HepG2 (cell line): ENCODE measurements at regions not wholly inside any gene's neighbourhood (a gene's known extent, or its start where the extent isn't known, plus 50 kb on each side); places are given as distances from the start of the nearest gene placed in this dataset.
A peak's percentile ranks its signal among the peaks of the same experiment; 100 is the strongest.

Experiments
- AGO2 ChIP-seq: fragments of 200-400 bp; formaldehyde crosslinking; optimal IDR thresholded peaks from 2 replicates; pipeline ENCODE3; 2017; ENCODE audit warnings: mild to moderate bottlenecking, low read depth, low read length, moderate library complexity
- ATF7 ChIP-seq, 2 experiments: fragments of 450-650 bp in 1 of 2; sonication (generic) in 1 of 2; formaldehyde crosslinking in 1 of 2; IDR thresholded peaks; 2 replicates each; pipeline versions ENCODE4 v1.4.0 to v1.6.1; 2016 to 2020; ENCODE audit warnings: antibody characterized with exemption in 1 of 2, mild to moderate bottlenecking in 1 of 2, missing genetic modification reagents in 1 of 2
- ATM ChIP-seq: fragments of 450-650 bp; IDR thresholded peaks from 2 replicates; pipeline ENCODE4 v1.7.1; 2017; ENCODE audit warnings: mild to moderate bottlenecking, borderline replicate concordance
- CEBPZ ChIP-seq: IDR thresholded peaks from 2 replicates; pipeline ENCODE4 v1.6.1; 2012; ENCODE audit warnings: low read length, improper control_type of control experiment
- EED ChIP-seq: sonication (generic); formaldehyde crosslinking; IDR thresholded peaks from 2 replicates; pipeline ENCODE4 v1.5.0; 2020; ENCODE audit warnings: mild to moderate bottlenecking, missing genetic modification reagents
- EHMT2 ChIP-seq: fragments of 200-600 bp; sonication (generic); IDR thresholded peaks from 2 replicates; pipeline ENCODE4 v1.7.0; 2017; ENCODE audit warnings: antibody characterized with exemption, low read depth, low read length, borderline replicate concordance
- GATAD1 ChIP-seq: IDR thresholded peaks from 2 replicates; pipeline ENCODE4 v1.6.1; 2016; ENCODE audit warnings: missing genetic modification reagents, missing compliant biosample characterization
- IKZF4 ChIP-seq: sonication (generic); formaldehyde crosslinking; IDR thresholded peaks from 2 replicates; pipeline ENCODE4 v1.5.1; 2020; ENCODE audit warnings: borderline replicate concordance, mild to moderate bottlenecking, low read depth, missing genetic modification reagents; ENCODE audit errors: not compliant biosample characterization
- MBD4 ChIP-seq: IDR thresholded peaks from 2 replicates; pipeline ENCODE4 v1.6.1; 2012; ENCODE audit warnings: low read length, inconsistent platforms, borderline replicate concordance
- MBNL3 ChIP-seq: fragments of 250-450 bp; sonication (Bioruptor Pico); conservative IDR thresholded peaks from 2 replicates; pipeline ENCODE4 v1.8.0; 2022; ENCODE audit warnings: mild to moderate bottlenecking, inconsistent platforms
- MZF1 ChIP-seq: sonication (generic); formaldehyde crosslinking; IDR thresholded peaks from 2 replicates; pipeline ENCODE4 v1.8.1; 2023; ENCODE audit warnings: mild to moderate bottlenecking, missing genetic modification reagents, borderline replicate concordance
- NCOA5 ChIP-seq: sonication (generic); formaldehyde crosslinking; IDR thresholded peaks from 2 replicates; pipeline ENCODE4 v1.4.0; 2020; ENCODE audit warnings: missing genetic modification reagents
- PATZ1 ChIP-seq: sonication (generic); formaldehyde crosslinking; IDR thresholded peaks from 2 replicates; pipeline ENCODE4 v1.4.0; 2020; ENCODE audit warnings: missing genetic modification reagents
- POGK ChIP-seq: sonication (generic); formaldehyde crosslinking; conservative IDR thresholded peaks from 2 replicates; pipeline ENCODE4 v1.8.0; 2022; ENCODE audit warnings: mild to moderate bottlenecking, moderate library complexity, missing genetic modification reagents
- SIX1 ChIP-seq: sonication (generic); formaldehyde crosslinking; IDR thresholded peaks from 2 replicates; pipeline ENCODE4 v1.4.0; 2020; ENCODE audit warnings: missing genetic modification reagents, borderline replicate concordance
- ZBTB34 ChIP-seq: sonication (generic); formaldehyde crosslinking; IDR thresholded peaks from 2 replicates; pipeline ENCODE4 v1.8.0; 2022; ENCODE audit warnings: mild to moderate bottlenecking, missing genetic modification reagents
- ZNF577 ChIP-seq: sonication (generic); formaldehyde crosslinking; IDR thresholded peaks from 2 replicates; pipeline ENCODE4 v1.4.0; 2020; ENCODE audit warnings: mild to moderate bottlenecking, low read depth, missing genetic modification reagents, borderline replicate concordance
- ZNF580 ChIP-seq: IDR thresholded peaks from 2 replicates; pipeline ENCODE4 v1.6.1; 2016; ENCODE audit warnings: low read depth, borderline replicate concordance

- 0 out of 2 replicates have a peak, but pooled peaks have one; percentile 57 for TF ChIP-seq ZBTB34 (CRISPR knock-in tag)
- TF ChIP-seq AGO2: no peak
- TF ChIP-seq SIX1: peak; percentile 90
- TF ChIP-seq PATZ1 (CRISPR knock-in tag): peak; percentile 84
- peak; percentile 75; the same call in 1 of the 2 replicates for TF ChIP-seq ZNF580
- TF ChIP-seq MBD4: peak; percentile 99
- TF ChIP-seq EHMT2: peak; percentile 47; the same call in 1 of the 2 replicates
- TF ChIP-seq ATM: no peak
- peak; percentile 98 for TF ChIP-seq ATF7 (IDR thresholded peaks at IDR 0.05)
- peak; percentile 98; the same call in 1 of the 2 replicates for TF ChIP-seq ATF7 (CRISPR knock-in tag; IDR thresholded peaks at IDR 0.05)
- TF ChIP-seq ZNF577 (CRISPR knock-in tag): no peak
- TF ChIP-seq IKZF4 (CRISPR knock-in tag): no peak
- TF ChIP-seq NCOA5 (CRISPR knock-in tag): no peak
- TF ChIP-seq MZF1 (CRISPR knock-in tag): no peak
- peak; percentile 61 for TF ChIP-seq GATAD1
- TF ChIP-seq MBNL3: no peak
- TF ChIP-seq POGK (CRISPR knock-in tag): peak; percentile 81; the same call in 1 of the 2 replicates
- no peak for TF ChIP-seq CEBPZ
- no peak for TF ChIP-seq EED (CRISPR knock-in tag)
Measured at GRCh38 chr10:78458983-78459638, 425.4 kb downstream of the RPS24 start (continued).
